CD4-positive, alpha-beta T cell treated with Interleukin-21 for 1 hour (primary cell): ENCODE measurements at regions not wholly inside any gene's neighbourhood (a gene's known extent, or its start where the extent isn't known, plus 50 kb on each side); places are given as distances from the start of the nearest gene placed in this dataset.

ENCODE experiments used
- DNase-seq: peaks from one replicate; pipeline ENCODE4 v3.0.0-alpha.2; 2020

- DNase-seq = no peak
These were observed 263.4 kb downstream of the HHIPL2 start for GRCh38 chr1:222284466-222284865.

GRCh38 chr1:222283147-222283768 lies 264.6 kb downstream of the HHIPL2 start:
- DNase-seq = no peak

- no peak for DNase-seq
These were observed 268.3 kb downstream of the HHIPL2 start for GRCh38 chr1:222279591-222279990.

GRCh38 chr1:222278501-222278900 lies 269.4 kb downstream of the HHIPL2 start:
- DNase-seq = no peak

- no peak for DNase-seq
These were observed 272.0 kb downstream of the HHIPL2 start for GRCh38 chr1:222275729-222276465.

- no peak for DNase-seq
These were observed 272.7 kb downstream of the HHIPL2 start for GRCh38 chr1:222275001-222275728.

GRCh38 chr1:222266223-222267196 lies 281.4 kb downstream of the HHIPL2 start:
- DNase-seq = no peak

GRCh38 chr1:222263791-222264190 lies 284.1 kb downstream of the HHIPL2 start:
- no peak for DNase-seq

GRCh38 chr1:222257027-222257426 lies 290.9 kb downstream of the HHIPL2 start:
- DNase-seq = no peak

GRCh38 chr1:222256058-222256457 lies 291.8 kb downstream of the HHIPL2 start:
- DNase-seq = no peak

- DNase-seq = no peak
These were observed 295.1 kb downstream of the HHIPL2 start for GRCh38 chr1:222252788-222253187.

GRCh38 chr1:222251847-222252246 lies 296.1 kb downstream of the HHIPL2 start:
- no peak for DNase-seq

GRCh38 chr1:222250376-222250775 lies 297.5 kb downstream of the HHIPL2 start:
- DNase-seq = no peak

- DNase-seq = no peak
These were observed 300.0 kb downstream of the HHIPL2 start for GRCh38 chr1:222247811-222248310.

- no peak for DNase-seq
These were observed 300.8 kb downstream of the HHIPL2 start for GRCh38 chr1:222247081-222247480.

GRCh38 chr1:222243902-222244301 lies 304.0 kb downstream of the HHIPL2 start:
- no peak for DNase-seq

GRCh38 chr1:222242492-222242891 lies 305.4 kb downstream of the HHIPL2 start:
- DNase-seq = no peak

GRCh38 chr1:222241410-222241809 lies 306.5 kb downstream of the HHIPL2 start:
- no peak for DNase-seq

- DNase-seq = no peak
These were observed 307.2 kb downstream of the HHIPL2 start for GRCh38 chr1:222240536-222241181.

- no peak for DNase-seq
These were observed 308.8 kb downstream of the HHIPL2 start for GRCh38 chr1:222239130-222239529.

- no peak for DNase-seq
These were observed 313.6 kb downstream of the HHIPL2 start for GRCh38 chr1:222234351-222234750.
